Endodermal cell (in vitro differentiated cells): ENCODE measurements at regions not wholly inside any gene's neighbourhood (a gene's known extent, or its start where the extent isn't known, plus 50 kb on each side); places are given as distances from the start of the nearest gene placed in this dataset.
A peak's percentile ranks its signal among the peaks of the same experiment; 100 is the strongest.

Experiments used
- DNase-seq: peaks from one replicate; pipeline ENCODE4 v3.0.0-alpha.2; 2017
- H3K27ac ChIP-seq: 2 replicates; pipeline ENCODE4 v1.5.1; 2013; ENCODE audit warnings: mild to moderate bottlenecking, low read depth, low read length, moderate library complexity
- H3K27me3 ChIP-seq: 2 replicates; pipeline ENCODE4 v1.6.1; 2013; ENCODE audit warnings: mild to moderate bottlenecking, low read length, moderate library complexity; ENCODE audit not compliant: insufficient read depth, control insufficient read depth, poor library complexity, severe bottlenecking
- H3K36me3 ChIP-seq: 2 replicates; pipeline ENCODE4 v1.7.0; 2013; ENCODE audit warnings: mild to moderate bottlenecking, low read length, moderate library complexity; ENCODE audit not compliant: control insufficient read depth, insufficient read depth
- H3K4me1 ChIP-seq: one replicate; pipeline ENCODE4 v1.7.0; 2013; ENCODE audit warnings: low read length; ENCODE audit not compliant: control insufficient read depth, insufficient read depth
- H3K4me3 ChIP-seq: 2 replicates; pipeline ENCODE4 v1.5.1; 2013; ENCODE audit warnings: mild to moderate bottlenecking, low read length, moderate library complexity
- H3K9ac ChIP-seq: 2 replicates; pipeline ENCODE4 v1.6.1; 2013; ENCODE audit warnings: mild to moderate bottlenecking, low read length, moderate library complexity; ENCODE audit not compliant: poor library complexity, severe bottlenecking; ENCODE audit errors: extremely low read depth
- H3K9me3 ChIP-seq: 2 replicates; pipeline ENCODE4 v1.6.1; 2013; ENCODE audit warnings: mild to moderate bottlenecking, low read length, moderate library complexity; ENCODE audit not compliant: control insufficient read depth
- H3K27ac Mint-ChIP-seq: 2 replicates; pipeline ENCODE4 v1.8.0; 2020; ENCODE audit warnings: mixed read lengths
- H3K27me3 Mint-ChIP-seq: 2 replicates; pipeline ENCODE4 v1.8.0; 2021; ENCODE audit warnings: mild to moderate bottlenecking, mixed read lengths; ENCODE audit not compliant: insufficient read depth
- H3K36me3 Mint-ChIP-seq: 2 replicates; pipeline ENCODE4 v1.8.0; 2020; ENCODE audit warnings: low read depth, mixed read lengths
- H3K4me1 Mint-ChIP-seq: 2 replicates; pipeline ENCODE4 v1.8.0; 2020; ENCODE audit warnings: mixed read lengths
- H3K4me3 Mint-ChIP-seq: 2 replicates; pipeline ENCODE4 v1.8.0; 2020; ENCODE audit warnings: mild to moderate bottlenecking, moderate library complexity, mixed read lengths
- H3K9me3 Mint-ChIP-seq: 2 replicates; pipeline ENCODE4 v1.8.0; 2020; ENCODE audit warnings: mild to moderate bottlenecking, mixed read lengths
- CTCF ChIP-seq: fragments of 200-600 bp; sonication (generic); conservative IDR thresholded peaks from 2 replicates; pipeline ENCODE4 v1.5.0; 2021; ENCODE audit warnings: antibody characterized with exemption, mild to moderate bottlenecking
- WGBS, 2 experiments: methylation state at CpG; one replicate each; pipeline versions ENCODE4 v1.1.5 to v1.1.7; 2013; ENCODE audit warnings: missing lambda C conversion rate in 2 of 2, mixed read lengths in 1 of 2; ENCODE audit not compliant: insufficient coverage in 1 of 2, insufficient read length in 1 of 2; 5-methylcytosine and 5-hydroxymethylcytosine counted together

GRCh38 chr7:124202546-124202945 lies 169.7 kb upstream of the TMEM229A start:
- Histone ChIP-seq H3K27me3 (no peaks in the 10 kb centered on the region), H3K4me3 (no peak overlapping the region), H3K36me3 (no peaks in the 10 kb centered on the region), H3K9ac (no peak overlapping the region), H3K4me1 (no peaks in the 10 kb centered on the region), H3K9me3 (no peaks in the 10 kb centered on the region), H3K27ac (no peak overlapping the region)
- Mint-ChIP-seq H3K4me1 (no peaks in the 10 kb centered on the region), H3K4me3 (no peak overlapping the region), H3K36me3 (no peaks in the 10 kb centered on the region), H3K27me3 (no peaks in the 10 kb centered on the region), H3K9me3 (no peaks in the 10 kb centered on the region), H3K27ac (no peak overlapping the region)
- 88 to 100% methylated on average over 1 of the region's 1 CpG for WGBS, 2 experiments
- TF ChIP-seq CTCF, result no peak
- peak; percentile 47 for DNase-seq

GRCh38 chr7:124201768-124202349 lies 169.0 kb upstream of the TMEM229A start:
- Histone ChIP-seq H3K9me3 (no peaks in the 10 kb centered on the region), H3K27ac (no peak overlapping the region), H3K27me3 (no peaks in the 10 kb centered on the region), H3K36me3 (no peaks in the 10 kb centered on the region), H3K4me3 (no peak overlapping the region), H3K9ac (no peak overlapping the region), H3K4me1 (no peaks in the 10 kb centered on the region)
- H3K9me3 Mint-ChIP-seq, result no peaks in the 10 kb centered on the region
- H3K27me3 Mint-ChIP-seq, result no peaks in the 10 kb centered on the region
- no peak overlapping the region for H3K27ac Mint-ChIP-seq
- no peaks in the 10 kb centered on the region for H3K36me3 Mint-ChIP-seq
- no peaks in the 10 kb centered on the region for H3K4me1 Mint-ChIP-seq
- no peak for TF ChIP-seq CTCF
- H3K4me3 Mint-ChIP-seq, result no peak overlapping the region
- no peak for DNase-seq
- WGBS, 2 experiments, result 89 to 100% methylated on average over 1 to 3 of the region's 3 CpGs

GRCh38 chr7:124196519-124196918 lies 163.7 kb upstream of the TMEM229A start:
- no peak for DNase-seq

More at GRCh38 chr7:124196519-124196918, 163.7 kb upstream of the TMEM229A start:
- Histone ChIP-seq H3K27me3 (no peaks in the 10 kb centered on the region), H3K36me3 (no peaks in the 10 kb centered on the region), H3K9ac (no peak overlapping the region), H3K27ac (no peak overlapping the region), H3K9me3 (no peaks in the 10 kb centered on the region), H3K4me3 (no peak overlapping the region), H3K4me1 (no peaks in the 10 kb centered on the region)
- no peak for TF ChIP-seq CTCF
- 83 to 91% methylated on average over 1 to 2 of the region's 2 CpGs for WGBS, 2 experiments
- no peaks in the 10 kb centered on the region for H3K4me1 Mint-ChIP-seq
- H3K4me3 Mint-ChIP-seq, result no peak overlapping the region
- no peaks in the 10 kb centered on the region for H3K27me3 Mint-ChIP-seq
- no peaks in the 10 kb centered on the region for H3K9me3 Mint-ChIP-seq
- H3K27ac Mint-ChIP-seq, result no peak overlapping the region
- H3K36me3 Mint-ChIP-seq, result no peaks in the 10 kb centered on the region
